Thoracic aorta (tissue), 2 donors: ENCODE measurements at regions not wholly inside any gene's neighbourhood (a gene's known extent, or its start where the extent isn't known, plus 50 kb on each side); places are given as distances from the start of the nearest gene placed in this dataset.

Source experiments
- ATAC-seq: fragments of 150-250 bp; one replicate; pipeline ENCODE4 v1.8.0; 2017; ENCODE audit warnings: low read depth; ENCODE audit not compliant: insufficient number of reproducible peaks, low FRiP score
- DNase-seq: peaks from one replicate; pipeline ENCODE4 v3.0.0-alpha.2; 2020; ENCODE audit warnings: low spot score
- H3K27ac ChIP-seq, 2 donors: fragments of 200-600 bp; sonication (generic); 1 replicate in 1 of 2; 2 replicates in 1 of 2; pipeline ENCODE4 v1.5.1; 2016; ENCODE audit warnings: mild to moderate bottlenecking in 2 of 2, moderate library complexity in 2 of 2
- H3K27me3 ChIP-seq: fragments of 200-600 bp; sonication (generic); replicated peaks from 2 replicates; pipeline ENCODE4 v1.6.0; 2016; ENCODE audit warnings: mild to moderate bottlenecking; ENCODE audit not compliant: insufficient read depth
- H3K36me3 ChIP-seq: fragments of 200-600 bp; sonication (generic); one replicate; pipeline ENCODE4 v1.5.1; 2016
- H3K4me1 ChIP-seq, 2 donors: fragments of 200-600 bp; sonication (generic); 1 replicate in 1 of 2; 2 replicates in 1 of 2; pipeline versions ENCODE4 v1.5.1 to v1.6.0; 2016; ENCODE audit warnings: low read depth in 2 of 2, mild to moderate bottlenecking in 1 of 2; ENCODE audit not compliant: control insufficient read depth in 1 of 2
- H3K4me3 ChIP-seq: fragments of 200-600 bp; sonication (generic); 2 replicates; pipeline ENCODE4 v1.5.1; 2016; ENCODE audit warnings: mild to moderate bottlenecking
- H3K9me3 ChIP-seq: fragments of 200-600 bp; sonication (generic); 2 replicates; pipeline ENCODE4 v1.5.1; 2016
- TF ChIP-seq, protein P1 (sequence below): fragments of 200-600 bp; sonication (generic); IDR thresholded peaks from one replicate; pipeline ENCODE4 v1.5.1; 2019; ENCODE audit warnings: antibody characterized with exemption

DNA sequence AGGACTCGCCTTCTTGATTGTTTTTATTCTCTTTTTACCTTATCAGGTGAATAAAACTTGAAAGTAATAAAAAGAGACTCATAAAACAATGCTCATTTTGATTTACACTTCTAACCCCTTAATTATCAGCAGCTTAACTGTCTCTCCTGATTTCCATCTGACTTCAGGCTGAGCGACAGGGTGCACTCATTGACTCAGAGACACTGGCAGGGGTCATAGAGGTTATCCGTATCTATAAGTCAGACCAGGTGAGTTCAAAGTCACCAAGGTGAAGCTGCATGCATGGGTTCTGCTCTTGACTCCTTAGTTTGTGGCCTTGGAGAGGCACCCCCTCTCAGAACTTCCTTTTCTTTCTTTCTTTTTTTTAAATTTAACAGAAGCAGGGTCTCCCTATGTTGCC is 116.4 kb upstream of the SLC34A2 start:
- ATAC-seq (no peak), DNase-seq (no peak)
- Histone ChIP-seq H3K4me3 (no peak overlapping the region), H3K4me1 (no peaks in the 10 kb centered on the region), H3K27me3 (no peaks in the 10 kb centered on the region), H3K36me3 (no peaks in the 10 kb centered on the region), H3K9me3 (no peaks in the 10 kb centered on the region), H3K27ac (no peak overlapping the region)
- TF ChIP-seq, protein P1, sequence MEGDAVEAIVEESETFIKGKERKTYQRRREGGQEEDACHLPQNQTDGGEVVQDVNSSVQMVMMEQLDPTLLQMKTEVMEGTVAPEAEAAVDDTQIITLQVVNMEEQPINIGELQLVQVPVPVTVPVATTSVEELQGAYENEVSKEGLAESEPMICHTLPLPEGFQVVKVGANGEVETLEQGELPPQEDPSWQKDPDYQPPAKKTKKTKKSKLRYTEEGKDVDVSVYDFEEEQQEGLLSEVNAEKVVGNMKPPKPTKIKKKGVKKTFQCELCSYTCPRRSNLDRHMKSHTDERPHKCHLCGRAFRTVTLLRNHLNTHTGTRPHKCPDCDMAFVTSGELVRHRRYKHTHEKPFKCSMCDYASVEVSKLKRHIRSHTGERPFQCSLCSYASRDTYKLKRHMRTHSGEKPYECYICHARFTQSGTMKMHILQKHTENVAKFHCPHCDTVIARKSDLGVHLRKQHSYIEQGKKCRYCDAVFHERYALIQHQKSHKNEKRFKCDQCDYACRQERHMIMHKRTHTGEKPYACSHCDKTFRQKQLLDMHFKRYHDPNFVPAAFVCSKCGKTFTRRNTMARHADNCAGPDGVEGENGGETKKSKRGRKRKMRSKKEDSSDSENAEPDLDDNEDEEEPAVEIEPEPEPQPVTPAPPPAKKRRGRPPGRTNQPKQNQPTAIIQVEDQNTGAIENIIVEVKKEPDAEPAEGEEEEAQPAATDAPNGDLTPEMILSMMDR = no peak

DNA sequence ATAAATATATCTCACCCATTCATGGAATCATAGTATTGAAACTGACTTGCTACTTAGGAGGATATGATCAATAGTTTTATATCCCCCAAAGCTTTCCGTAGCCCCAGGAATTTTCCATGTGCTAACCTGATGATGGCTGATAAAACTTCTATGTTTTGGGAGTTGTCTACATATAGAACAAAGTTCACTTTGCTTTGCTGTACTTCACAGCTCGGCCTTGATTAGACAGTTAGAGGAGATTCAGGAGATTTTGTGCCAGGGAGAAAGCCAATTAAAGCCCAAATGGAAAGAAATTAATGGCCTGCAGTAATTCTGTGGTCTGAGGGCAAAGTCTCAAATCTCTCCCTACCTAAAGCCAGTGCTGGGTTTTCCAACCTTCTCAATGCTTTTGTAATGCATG is 114.9 kb upstream of the SLC34A2 start:
- Histone ChIP-seq H3K27me3 (no peaks in the 10 kb centered on the region), H3K4me1 (no peaks in the 10 kb centered on the region), H3K36me3 (no peaks in the 10 kb centered on the region), H3K27ac (no peak overlapping the region), H3K4me3 (no peak overlapping the region), H3K9me3 (no peaks in the 10 kb centered on the region)
- ATAC-seq = no peak
- no peak for DNase-seq
- TF ChIP-seq, protein P1 = no peak

DNA sequence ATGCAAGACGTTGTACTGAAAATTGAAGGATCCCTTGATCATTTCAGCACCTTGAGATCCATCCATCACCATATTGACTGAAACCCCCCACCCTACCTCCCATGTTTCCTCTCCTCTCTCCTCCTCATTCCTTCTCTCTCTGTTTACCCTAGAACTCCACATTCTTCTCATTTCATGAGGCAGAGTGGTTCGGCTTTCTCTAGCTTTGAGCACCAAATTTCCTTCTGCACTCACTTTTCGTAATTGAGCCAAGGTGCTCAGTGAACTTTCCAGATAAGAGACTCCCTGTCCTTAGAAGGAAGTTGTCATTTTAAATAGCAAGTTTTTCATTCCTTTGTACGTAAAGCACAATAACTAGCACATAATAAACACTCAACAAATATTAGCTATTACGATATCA is 108.3 kb upstream of the SLC34A2 start:
- H3K27ac ChIP-seq = no peak overlapping the region
- no peaks in the 10 kb centered on the region for H3K9me3 ChIP-seq
- H3K27me3 ChIP-seq = no peaks in the 10 kb centered on the region
- ATAC-seq = no peak
- DNase-seq = no peak
- H3K36me3 ChIP-seq = no peaks in the 10 kb centered on the region
- TF ChIP-seq, protein P1 = no peak
- H3K4me3 ChIP-seq = no peak overlapping the region
- no peaks in the 10 kb centered on the region for H3K4me1 ChIP-seq

DNA sequence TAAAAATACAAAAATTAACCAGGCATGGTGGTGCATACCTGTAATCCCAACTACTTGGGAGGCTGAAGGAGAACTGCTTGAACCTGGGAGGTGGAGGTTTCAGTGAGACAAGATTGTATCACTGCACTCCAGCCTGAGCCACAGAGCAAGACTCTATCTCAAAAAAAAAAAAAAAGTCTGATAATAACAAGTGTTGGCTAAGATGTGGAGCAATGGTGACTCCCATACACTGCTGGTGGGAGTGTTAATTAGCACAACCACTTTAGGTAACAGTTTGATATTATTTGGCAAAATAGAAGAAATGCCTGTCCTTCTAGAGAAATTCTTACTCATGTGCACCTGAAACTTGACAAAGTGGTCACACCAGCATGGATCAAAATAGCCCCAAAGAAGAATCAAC is 106.2 kb upstream of the SLC34A2 start:
- DNase-seq (no peak), ATAC-seq (no peak)
- no peaks in the 10 kb centered on the region for H3K36me3 ChIP-seq
- no peaks in the 10 kb centered on the region for H3K9me3 ChIP-seq
- H3K27ac ChIP-seq = no peak overlapping the region
- H3K4me1 ChIP-seq = peaks cover 0 to 6% of the 10 kb centered on the region in 2 donors
- no peaks in the 10 kb centered on the region for H3K27me3 ChIP-seq
- H3K4me3 ChIP-seq = no peak overlapping the region
- TF ChIP-seq, protein P1 = no peak

DNA sequence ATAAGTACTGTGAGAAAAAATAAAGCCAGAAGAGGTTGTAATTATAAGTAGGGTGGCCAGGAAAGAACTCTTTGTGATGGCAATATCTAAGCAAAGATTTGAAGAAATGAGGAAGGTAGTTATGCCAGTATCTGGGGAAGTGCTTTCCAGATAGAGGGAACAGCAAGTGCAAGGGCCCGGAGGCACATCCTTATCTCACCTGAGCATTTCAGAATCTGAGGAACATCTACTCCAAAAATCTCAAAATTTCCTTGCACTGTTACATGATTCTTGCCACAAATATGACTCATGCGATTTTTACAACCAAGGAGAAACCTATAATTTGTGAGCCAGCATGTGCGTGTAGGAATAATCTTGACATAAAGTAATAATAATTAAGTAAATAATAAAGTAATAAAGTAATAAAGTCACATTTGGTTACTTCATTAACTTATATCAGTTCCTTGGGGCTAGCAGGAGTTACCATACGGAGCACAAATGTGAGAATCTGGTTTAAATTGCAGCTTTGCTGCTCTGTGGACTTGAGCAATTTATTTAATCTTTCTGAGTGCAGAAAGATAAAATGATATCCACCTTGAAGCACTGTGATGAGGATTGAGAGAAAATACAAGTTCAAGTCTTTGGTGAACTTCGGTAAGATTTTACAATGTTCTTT is 105.1 kb upstream of the SLC34A2 start:
- DNase-seq (no peak), ATAC-seq (no peak)
- Histone ChIP-seq H3K9me3 (no peaks in the 10 kb centered on the region), H3K4me1 (peaks cover 0 to 6% of the 10 kb centered on the region in 2 donors), H3K4me3 (no peak overlapping the region), H3K27ac (no peak overlapping the region), H3K27me3 (no peaks in the 10 kb centered on the region), H3K36me3 (no peaks in the 10 kb centered on the region)
- TF ChIP-seq, protein P1 = no peak
